HG02678 (cell line): ENCODE measurements at regions not wholly inside any gene's neighbourhood (a gene's known extent, or its start where the extent isn't known, plus 50 kb on each side); places are given as distances from the start of the nearest gene placed in this dataset.

Experiments used
- ATAC-seq: cut with Tn5 transposase; IDR thresholded peaks from one replicate; pipeline ENCODE4 v1.9.1; 2021; ENCODE audit warnings: mild to moderate bottlenecking, moderate library complexity; ENCODE audit not compliant: unreplicated experiment

- no peak for ATAC-seq
These were observed 346.6 kb downstream of the PMP22 start for GRCh38 chr17:14918540-14918939.

GRCh38 chr17:14910916-14911315 is 354.2 kb downstream of the PMP22 start:
- no peak for ATAC-seq

DNA sequence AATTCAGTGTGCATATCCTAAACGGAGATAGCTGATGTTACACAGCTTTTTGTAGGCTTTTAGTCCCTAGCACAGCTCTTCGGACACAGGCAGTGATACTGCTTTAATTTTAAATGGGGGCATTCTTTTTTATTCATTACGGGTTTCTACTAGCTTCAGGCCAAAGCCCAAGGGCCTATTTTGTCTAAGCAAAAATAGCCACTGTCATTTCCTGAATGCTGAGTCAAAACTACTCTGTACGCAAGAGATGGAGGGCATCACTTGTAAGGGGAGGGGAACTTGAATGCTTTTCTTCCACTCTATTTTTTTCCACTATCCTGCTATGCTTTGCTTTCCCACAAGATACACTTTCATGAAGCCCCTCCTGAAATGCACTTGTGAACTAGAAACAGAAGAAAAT is 360.7 kb downstream of the PMP22 start:
- no peak for ATAC-seq

- no peak for ATAC-seq
These were observed 361.3 kb downstream of the PMP22 start for GRCh38 chr17:14903854-14904253.

GRCh38 chr17:14902803-14903202 is 362.3 kb downstream of the PMP22 start:
- ATAC-seq, result no peak

DNA sequence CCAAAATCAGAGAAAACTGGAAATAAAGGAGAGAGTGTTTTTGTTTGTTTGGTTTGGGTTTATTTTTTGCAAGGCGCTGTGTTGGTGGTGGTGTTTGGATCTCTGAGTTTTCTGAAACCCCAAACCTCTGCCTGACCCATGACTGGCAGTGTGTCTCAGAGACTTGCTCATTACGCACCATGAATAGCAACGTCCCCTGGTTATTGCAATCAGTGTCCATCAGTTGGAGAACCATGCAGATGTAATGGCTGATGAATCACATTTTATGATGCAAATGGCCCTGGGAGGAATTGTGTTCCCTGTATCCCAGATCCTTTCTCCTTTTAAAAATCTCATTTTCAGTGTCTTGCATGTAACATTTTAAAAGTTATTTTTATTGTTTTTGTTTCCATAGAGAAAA is 362.8 kb downstream of the PMP22 start:
- no peak for ATAC-seq

DNA sequence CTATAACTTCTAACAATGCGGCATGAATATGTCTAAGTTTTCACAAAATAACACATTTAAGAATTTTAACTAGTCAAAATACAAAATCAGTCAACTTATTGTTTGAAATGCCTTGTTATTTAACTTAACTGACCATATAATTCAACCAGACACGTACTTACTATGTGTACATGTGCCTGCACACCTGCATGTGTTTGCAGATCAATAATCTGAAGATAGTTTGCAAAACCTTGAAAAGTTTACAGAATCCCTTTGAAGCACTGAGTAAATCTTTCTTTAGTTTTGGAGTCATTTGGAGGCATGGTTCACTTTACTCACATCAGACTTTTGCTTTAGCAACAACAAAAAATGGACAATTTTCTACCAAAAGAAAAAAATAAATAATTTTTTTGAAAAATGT is 363.8 kb downstream of the PMP22 start:
- no peak for ATAC-seq

- no peak for ATAC-seq
These were observed 378.9 kb downstream of the PMP22 start for GRCh38 chr17:14886200-14886739.

DNA sequence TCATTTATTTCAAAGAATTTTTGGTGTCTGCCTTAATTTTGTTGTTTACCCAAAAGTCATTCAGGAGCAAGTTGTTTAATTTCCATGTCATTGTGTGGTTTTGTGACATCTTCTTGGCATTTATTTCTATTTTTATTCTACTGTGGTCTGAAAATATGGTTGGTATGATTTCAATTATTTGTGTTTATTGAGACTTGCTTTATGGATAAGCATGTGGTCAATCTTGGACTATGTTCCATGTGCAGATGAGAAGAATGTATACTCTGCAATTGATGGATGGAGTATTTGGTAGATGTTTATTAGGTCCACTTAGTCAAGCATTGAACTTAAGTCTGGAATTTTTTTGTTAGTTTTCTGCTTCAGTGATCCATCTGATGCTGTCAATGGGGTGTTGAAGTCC is 383.0 kb downstream of the PMP22 start:
- ATAC-seq, result no peak

- ATAC-seq, result no peak
These were observed 389.3 kb downstream of the PMP22 start for GRCh38 chr17:14875557-14876412.

GRCh38 chr17:14873996-14874395 is 391.1 kb downstream of the PMP22 start:
- ATAC-seq, result no peak

- no peak for ATAC-seq
These were observed 391.6 kb downstream of the PMP22 start for GRCh38 chr17:14873540-14873939.

GRCh38 chr17:14871921-14872320 is 393.2 kb downstream of the PMP22 start:
- no peak for ATAC-seq

DNA sequence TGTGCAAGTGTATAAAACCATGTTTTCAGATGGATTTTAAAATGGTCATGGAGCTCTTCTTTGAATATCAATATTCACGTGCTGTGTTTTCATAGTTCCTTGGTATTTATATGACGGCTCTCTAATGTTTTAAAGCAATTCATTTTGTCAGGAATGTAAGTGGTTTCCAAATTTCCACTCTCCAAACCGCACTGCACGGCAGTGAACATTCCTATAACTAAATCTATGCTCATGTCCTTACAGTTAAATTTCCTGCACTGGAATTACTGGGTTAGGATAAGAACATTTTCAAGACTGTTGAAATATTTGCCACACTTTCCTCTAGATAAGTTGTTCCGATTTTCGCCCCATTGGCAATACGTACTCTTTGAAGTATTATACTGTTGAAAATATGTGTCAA is 398.9 kb downstream of the PMP22 start:
- ATAC-seq, result no peak

DNA sequence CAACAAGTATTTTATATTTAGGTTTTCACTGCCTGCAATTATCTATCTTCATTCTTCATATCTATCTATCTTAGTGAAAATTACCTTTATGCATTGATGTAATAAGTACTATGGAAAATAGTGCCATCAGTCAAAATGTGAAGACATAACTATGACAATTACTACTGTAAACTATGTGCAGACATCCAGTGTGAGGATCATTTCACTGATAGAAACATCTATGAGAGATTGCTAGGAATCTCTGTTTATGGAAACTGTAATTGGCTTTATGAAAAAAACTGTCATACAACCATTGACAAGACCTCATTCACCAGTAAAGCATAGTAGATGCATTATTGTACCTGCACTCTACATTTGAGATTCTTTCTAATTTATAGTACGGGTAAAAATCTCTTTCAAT is 401.0 kb downstream of the PMP22 start:
- ATAC-seq, result no peak

GRCh38 chr17:14859542-14859941 is 405.6 kb downstream of the PMP22 start:
- ATAC-seq, result no peak

GRCh38 chr17:14856176-14856575 is 408.9 kb downstream of the PMP22 start:
- ATAC-seq, result no peak

- ATAC-seq, result no peak
These were observed 410.4 kb downstream of the PMP22 start for GRCh38 chr17:14854691-14855090.

- no peak for ATAC-seq
These were observed 419.4 kb downstream of the PMP22 start for GRCh38 chr17:14845591-14846281.

GRCh38 chr17:14843086-14843795 is 421.9 kb downstream of the PMP22 start:
- no peak for ATAC-seq

- ATAC-seq, result no peak
These were observed 424.4 kb downstream of the PMP22 start for GRCh38 chr17:14840616-14841231.
